HG03378 (cell line): ENCODE measurements at regions not wholly inside any gene's neighbourhood (a gene's known extent, or its start where the extent isn't known, plus 50 kb on each side); places are given as distances from the start of the nearest gene placed in this dataset.
"Not testable (repeated sequence)": the region's sequence is repeated elsewhere in the genome, so short reads cannot be mapped to it uniquely, and the experiment has no call there.

Experiments used
- ATAC-seq: cut with Tn5 transposase; IDR thresholded peaks from one replicate; pipeline ENCODE4 v1.9.1; 2021; ENCODE audit warnings: mild to moderate bottlenecking, moderate library complexity; ENCODE audit not compliant: unreplicated experiment

DNA sequence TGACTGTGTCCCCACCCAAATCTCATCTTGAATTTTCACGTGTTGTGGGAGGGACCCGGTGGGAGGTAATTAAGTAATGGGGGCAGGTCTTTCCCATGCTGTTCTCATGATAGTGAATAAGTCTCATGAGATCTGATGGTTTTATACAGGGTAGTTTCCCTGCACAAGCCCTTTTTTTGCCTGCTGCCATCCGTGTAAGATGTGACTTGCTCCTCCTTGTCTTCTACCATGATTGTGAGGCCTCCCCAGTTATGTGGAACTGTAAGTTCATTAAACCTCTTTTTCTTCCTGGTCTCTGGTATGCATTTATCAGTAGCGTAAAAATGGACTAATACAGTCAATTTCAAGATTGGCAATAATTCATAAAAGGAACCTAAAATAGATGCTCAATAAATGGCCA is 261.0 kb downstream of the ETV1 start:
- not testable (repeated sequence) for ATAC-seq

- ATAC-seq, result no peak
Measured at GRCh38 chr7:13731643-13732042, 257.8 kb downstream of the ETV1 start.

- no peak for ATAC-seq
Measured at GRCh38 chr7:13737563-13737962, 251.9 kb downstream of the ETV1 start.

DNA sequence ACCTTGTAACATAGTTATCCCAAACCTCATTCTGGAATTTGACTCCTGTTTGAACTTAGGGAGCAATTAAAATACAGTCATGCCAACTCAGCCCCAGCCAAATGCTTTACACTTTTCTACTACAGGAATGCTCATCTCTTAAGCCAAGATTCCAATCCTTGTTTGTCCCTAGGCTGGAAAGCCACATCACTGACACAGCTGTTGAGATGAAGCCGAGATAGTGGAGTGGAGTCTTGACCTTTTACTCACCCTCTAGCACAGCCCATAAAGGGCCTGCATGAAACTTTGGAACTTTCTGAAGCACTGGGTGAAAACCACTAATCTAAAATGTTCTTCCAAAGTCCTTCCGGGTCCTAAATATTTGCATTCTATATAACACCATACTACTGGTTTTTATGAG is 247.3 kb downstream of the ETV1 start:
- ATAC-seq, result no peak

DNA sequence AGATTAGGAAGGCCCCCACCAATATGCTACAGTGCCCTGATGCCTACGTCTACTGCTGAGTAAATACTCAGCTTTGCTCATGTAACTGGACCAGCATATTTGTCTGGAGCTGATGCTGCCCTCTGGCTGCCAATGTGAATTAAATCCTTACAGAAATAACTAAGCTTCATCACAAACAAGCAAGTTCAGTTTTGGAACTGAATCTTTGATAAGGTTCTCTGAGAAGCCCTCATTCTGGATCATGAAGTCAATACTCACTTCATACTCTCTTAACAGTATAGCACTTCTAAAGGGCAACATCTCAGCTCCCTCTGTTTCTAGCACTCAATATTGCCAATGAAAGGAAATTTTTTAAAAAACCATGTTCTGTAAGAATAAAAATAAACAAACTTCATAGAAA is 246.7 kb downstream of the ETV1 start:
- no peak for ATAC-seq

GRCh38 chr7:13743226-13743625 is 246.2 kb downstream of the ETV1 start:
- no peak for ATAC-seq

- no peak for ATAC-seq
Measured at GRCh38 chr7:13745530-13745929, 243.9 kb downstream of the ETV1 start.

- no peak for ATAC-seq
Measured at GRCh38 chr7:13748998-13749397, 240.5 kb downstream of the ETV1 start.

DNA sequence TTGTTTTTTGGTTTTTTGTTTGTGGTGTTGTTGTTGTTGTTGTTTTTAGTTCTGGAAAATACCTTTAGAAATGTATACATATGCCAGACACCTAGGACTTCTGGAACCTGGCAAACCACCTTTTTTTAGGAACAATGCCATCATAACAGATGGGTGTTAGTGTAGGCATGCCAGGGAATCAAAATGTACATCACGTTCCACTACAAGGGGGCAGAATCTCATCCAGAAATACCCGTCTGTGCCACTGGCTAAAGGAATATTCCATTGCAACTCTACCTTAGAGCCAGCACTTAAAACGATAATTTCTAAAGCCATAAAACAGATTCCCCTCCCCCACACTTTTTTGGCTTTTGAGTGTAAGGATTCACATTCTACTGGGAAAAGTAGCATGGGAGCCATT is 239.8 kb downstream of the ETV1 start:
- ATAC-seq, result no peak

DNA sequence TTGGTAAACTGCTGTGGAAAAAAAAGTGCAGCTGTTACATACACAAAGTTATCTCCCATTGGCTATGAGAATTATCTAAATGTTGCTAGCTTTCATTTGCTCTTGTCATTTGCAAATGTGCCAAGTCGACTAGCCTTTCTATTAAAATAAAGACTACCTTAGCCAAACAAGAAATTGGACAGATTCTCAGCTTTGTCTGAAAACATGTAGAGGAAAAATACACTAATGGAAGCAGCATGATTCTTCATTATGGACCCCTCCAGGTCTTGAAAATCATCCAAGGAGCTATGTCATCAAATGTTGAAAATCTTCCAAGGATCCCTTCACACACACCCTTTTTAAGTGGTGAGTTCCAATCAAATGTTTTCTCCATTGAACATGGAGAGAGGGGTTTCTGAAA is 237.7 kb downstream of the ETV1 start:
- ATAC-seq, result no peak

- ATAC-seq, result no peak
Measured at GRCh38 chr7:13757841-13758240, 231.6 kb downstream of the ETV1 start.

- not testable (repeated sequence) for ATAC-seq
Measured at GRCh38 chr7:13765853-13766252, 223.6 kb downstream of the ETV1 start.

- no peak for ATAC-seq
Measured at GRCh38 chr7:13770305-13770704, 219.2 kb downstream of the ETV1 start.

DNA sequence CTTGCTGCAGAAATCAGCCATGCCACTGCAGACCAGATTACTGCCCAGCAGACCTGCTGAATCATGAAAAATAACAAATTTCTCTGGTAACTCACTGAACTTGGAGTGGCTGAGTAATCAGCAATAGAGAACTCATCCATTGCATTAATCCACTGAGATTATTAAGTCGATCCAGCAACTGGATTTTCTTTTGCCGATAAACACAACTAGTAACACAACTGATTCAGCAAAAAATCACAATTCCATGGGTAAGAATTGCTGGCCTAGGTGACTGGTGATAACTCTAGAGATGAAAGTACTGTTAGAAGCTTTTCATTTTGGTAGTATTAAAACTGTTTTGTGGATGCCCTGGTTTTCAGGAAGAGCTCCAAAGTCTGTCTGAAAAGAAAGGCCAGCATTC is 214.5 kb downstream of the ETV1 start:
- no peak for ATAC-seq

- no peak for ATAC-seq
Measured at GRCh38 chr7:13777242-13777641, 212.2 kb downstream of the ETV1 start.

GRCh38 chr7:13778967-13779366 is 210.5 kb downstream of the ETV1 start:
- ATAC-seq, result no peak

- ATAC-seq, result no peak
Measured at GRCh38 chr7:13790611-13791010, 198.9 kb downstream of the ETV1 start.

DNA sequence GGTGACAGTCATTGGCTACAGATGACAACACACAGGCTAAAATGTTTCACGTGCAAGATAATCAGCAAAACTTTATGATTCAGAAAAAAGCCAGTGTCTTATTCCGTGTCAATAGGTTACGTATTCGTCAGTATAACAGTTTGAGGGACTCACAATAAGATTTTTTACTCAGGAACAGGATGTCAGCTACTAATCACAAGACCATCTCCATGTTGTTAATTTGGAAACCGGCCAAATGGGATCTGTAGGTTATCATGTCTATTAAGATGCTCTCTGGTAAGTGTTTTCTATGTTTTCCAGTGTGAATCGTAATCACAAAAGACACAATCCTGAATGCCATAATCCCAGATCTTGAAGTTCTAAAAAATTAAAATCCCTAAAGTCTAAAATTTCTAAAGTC is 197.3 kb downstream of the ETV1 start:
- ATAC-seq, result no peak

DNA sequence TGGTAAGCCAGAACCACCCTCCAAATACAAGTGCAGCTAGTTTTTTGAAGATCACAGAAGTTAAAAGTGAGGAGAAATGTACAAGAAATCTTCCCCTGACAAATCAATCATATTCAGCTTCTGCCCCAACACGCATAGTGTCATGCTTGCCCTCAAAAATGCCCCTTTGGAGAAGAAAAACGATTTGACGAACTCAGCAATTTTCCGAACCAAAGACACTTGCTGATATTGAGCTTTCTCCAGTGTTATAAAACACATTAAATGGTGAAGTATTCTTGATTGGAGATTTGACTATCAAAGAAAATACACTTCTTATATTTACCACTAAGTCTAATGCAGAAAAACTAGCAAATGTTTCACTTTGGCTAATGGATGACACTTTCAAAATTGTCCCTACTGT is 195.5 kb downstream of the ETV1 start:
- no peak for ATAC-seq

DNA sequence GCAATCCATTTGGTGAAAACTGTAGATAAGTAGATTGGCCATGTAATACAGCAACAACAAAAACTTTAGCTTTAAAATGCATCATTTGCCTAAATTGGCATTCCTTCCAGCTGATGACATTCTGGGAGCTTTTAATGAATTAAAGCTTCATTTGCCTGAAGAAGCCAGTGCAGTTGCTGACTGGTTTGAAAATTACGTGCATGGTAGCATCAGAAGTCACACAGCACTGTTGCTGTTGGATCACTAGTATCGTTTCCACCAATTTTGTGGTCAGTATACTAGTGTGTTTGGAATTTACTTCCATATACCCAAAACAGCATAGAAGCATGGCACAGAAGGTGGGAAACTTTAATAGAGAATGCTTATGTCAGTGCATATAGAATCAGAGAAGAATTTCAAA is 194.9 kb downstream of the ETV1 start:
- no peak for ATAC-seq

DNA sequence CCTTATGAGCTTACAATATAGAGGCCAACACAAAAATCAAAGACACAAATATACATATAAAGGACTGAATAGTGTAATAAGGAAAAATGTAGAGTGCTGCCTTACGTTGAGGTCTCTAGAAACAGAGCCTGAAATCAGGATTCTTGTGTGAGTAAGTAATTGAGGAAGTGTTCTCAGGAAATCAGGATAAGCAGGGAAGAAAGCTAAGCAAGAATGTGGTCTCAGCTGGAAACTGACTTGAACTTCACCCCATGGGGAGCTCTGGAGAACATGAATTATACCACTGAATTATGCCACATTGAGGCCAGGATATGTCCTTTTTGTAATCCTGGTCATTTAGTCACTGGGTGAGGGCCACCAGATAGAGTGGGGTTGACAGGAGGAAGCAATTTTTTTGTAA is 191.9 kb downstream of the ETV1 start:
- no peak for ATAC-seq

GRCh38 chr7:13800694-13801448 is 188.6 kb downstream of the ETV1 start:
- ATAC-seq, result no peak

DNA sequence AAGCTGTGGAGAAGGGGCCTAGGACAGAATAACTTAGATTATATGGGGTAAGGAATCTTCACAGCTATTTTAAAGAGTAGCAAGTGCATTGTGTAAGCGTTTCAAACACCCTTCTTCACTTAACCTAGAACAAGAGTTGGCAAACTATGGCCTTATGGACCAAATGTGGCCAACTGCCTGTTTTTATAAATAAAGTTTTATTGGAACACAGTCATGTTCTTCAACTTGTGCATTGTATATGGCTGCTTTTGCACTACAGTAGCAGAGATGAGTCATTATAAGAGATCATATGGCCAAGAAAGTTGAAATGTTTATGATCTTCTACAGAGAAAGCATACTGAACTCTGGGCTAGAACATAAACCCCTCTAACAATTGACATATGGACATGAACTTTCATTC is 187.8 kb downstream of the ETV1 start:
- ATAC-seq, result no peak
